Adipocyte (in vitro differentiated cells): ENCODE measurements at regions not wholly inside any gene's neighbourhood (a gene's known extent, or its start where the extent isn't known, plus 50 kb on each side); places are given as distances from the start of the nearest gene placed in this dataset.

Experiments used
- DNase-seq: peaks from one replicate; pipeline ENCODE4 v3.0.0-alpha.2; 2015; ENCODE audit warnings: low read depth
- H3K27me3 ChIP-seq: replicated peaks from 2 replicates; pipeline ENCODE4 v1.7.0; 2013; ENCODE audit warnings: mild to moderate bottlenecking, low read length, moderate library complexity; ENCODE audit not compliant: control insufficient read depth, insufficient read depth
- H3K36me3 ChIP-seq: 2 replicates; pipeline ENCODE4 v1.7.0; 2013; ENCODE audit warnings: low read length, mild to moderate bottlenecking, moderate library complexity; ENCODE audit not compliant: control insufficient read depth, insufficient read depth, severe bottlenecking
- H3K4me1 ChIP-seq: 2 replicates; pipeline ENCODE4 v1.7.0; 2013; ENCODE audit warnings: mild to moderate bottlenecking, low read length, moderate library complexity; ENCODE audit not compliant: control insufficient read depth, insufficient read depth
- H3K4me3 ChIP-seq: 2 replicates; pipeline ENCODE4 v1.7.0; 2013; ENCODE audit warnings: mild to moderate bottlenecking, low read length, moderate library complexity
- H3K9ac ChIP-seq: 2 replicates; pipeline ENCODE4 v1.7.0; 2013; ENCODE audit warnings: mild to moderate bottlenecking, low read length, moderate library complexity
- H3K9me3 ChIP-seq: 2 replicates; pipeline ENCODE4 v1.7.0; 2013; ENCODE audit warnings: mild to moderate bottlenecking, low read length, moderate library complexity; ENCODE audit not compliant: control insufficient read depth

GRCh38 chr10:118246332-118247295 lies 95.5 kb downstream of the FAM204A start:
- no peak overlapping the region for H3K9ac ChIP-seq
- peaks cover 41% of the 10 kb centered on the region for H3K27me3 ChIP-seq
- H3K4me3 ChIP-seq: no peak overlapping the region
- H3K9me3 ChIP-seq: no peaks in the 10 kb centered on the region
- DNase-seq: no peak
- no peaks in the 10 kb centered on the region for H3K36me3 ChIP-seq
- no peaks in the 10 kb centered on the region for H3K4me1 ChIP-seq

- DNase-seq: no peak
- H3K9me3 ChIP-seq: no peaks in the 10 kb centered on the region
- no peak overlapping the region for H3K4me3 ChIP-seq
- H3K36me3 ChIP-seq: no peaks in the 10 kb centered on the region
- H3K9ac ChIP-seq: no peak overlapping the region
- peaks cover 41% of the 10 kb centered on the region for H3K27me3 ChIP-seq
- peaks cover 4% of the 10 kb centered on the region for H3K4me1 ChIP-seq
Measured at GRCh38 chr10:118243907-118244306, 98.2 kb downstream of the FAM204A start.

- no peaks in the 10 kb centered on the region for H3K36me3 ChIP-seq
- no peaks in the 10 kb centered on the region for H3K9me3 ChIP-seq
- H3K27me3 ChIP-seq: peaks cover 26% of the 10 kb centered on the region
- peak; percentile 91 for DNase-seq
- peaks cover 12% of the 10 kb centered on the region for H3K4me1 ChIP-seq
- H3K9ac ChIP-seq: no peak overlapping the region
- H3K4me3 ChIP-seq: peak overlapping the region; percentile 10
Measured at GRCh38 chr10:118241229-118242137, 100.6 kb downstream of the FAM204A start.

GRCh38 chr10:118239236-118239630 lies 102.9 kb downstream of the FAM204A start:
- DNase-seq: no peak
- H3K36me3 ChIP-seq: no peaks in the 10 kb centered on the region
- H3K9ac ChIP-seq: peak overlapping the region; percentile 71
- H3K4me3 ChIP-seq: peak overlapping the region; percentile 58
- H3K27me3 ChIP-seq: peaks cover 12% of the 10 kb centered on the region
- H3K4me1 ChIP-seq: peaks cover 12% of the 10 kb centered on the region
- H3K9me3 ChIP-seq: no peaks in the 10 kb centered on the region

GRCh38 chr10:118238573-118239235 lies 103.4 kb downstream of the FAM204A start:
- peak overlapping the region; percentile 58 for H3K4me3 ChIP-seq
- no peaks in the 10 kb centered on the region for H3K36me3 ChIP-seq
- peak overlapping the region; percentile 71 for H3K9ac ChIP-seq
- peaks cover 8% of the 10 kb centered on the region for H3K27me3 ChIP-seq
- DNase-seq: peak; percentile 14
- peaks cover 12% of the 10 kb centered on the region for H3K4me1 ChIP-seq
- no peaks in the 10 kb centered on the region for H3K9me3 ChIP-seq

GRCh38 chr10:118237930-118238329 lies 104.2 kb downstream of the FAM204A start:
- Histone ChIP-seq H3K4me3 (no peak overlapping the region), H3K9ac (no peak overlapping the region), H3K36me3 (no peaks in the 10 kb centered on the region), H3K27me3 (peaks cover under 1% of the 10 kb centered on the region), H3K9me3 (no peaks in the 10 kb centered on the region), H3K4me1 (peaks cover 12% of the 10 kb centered on the region)
- no peak for DNase-seq

GRCh38 chr10:118234683-118235082 lies 107.4 kb downstream of the FAM204A start:
- Histone ChIP-seq H3K4me3 (no peak overlapping the region), H3K4me1 (peaks cover 12% of the 10 kb centered on the region), H3K36me3 (no peaks in the 10 kb centered on the region), H3K9me3 (no peaks in the 10 kb centered on the region), H3K9ac (no peak overlapping the region), H3K27me3 (peaks cover 2% of the 10 kb centered on the region)
- no peak for DNase-seq

- no peaks in the 10 kb centered on the region for H3K36me3 ChIP-seq
- H3K4me3 ChIP-seq: no peak overlapping the region
- peaks cover 13% of the 10 kb centered on the region for H3K9me3 ChIP-seq
- no peaks in the 10 kb centered on the region for H3K27me3 ChIP-seq
- no peak for DNase-seq
- no peaks in the 10 kb centered on the region for H3K4me1 ChIP-seq
- no peak overlapping the region for H3K9ac ChIP-seq
Measured at GRCh38 chr10:118220346-118220850, 121.7 kb downstream of the FAM204A start.

- Histone ChIP-seq H3K9me3 (no peaks in the 10 kb centered on the region), H3K4me1 (no peaks in the 10 kb centered on the region), H3K36me3 (no peaks in the 10 kb centered on the region), H3K9ac (no peak overlapping the region), H3K27me3 (no peaks in the 10 kb centered on the region), H3K4me3 (no peak overlapping the region)
- DNase-seq: no peak
Measured at GRCh38 chr10:118218562-118218961, 123.6 kb downstream of the FAM204A start.

GRCh38 chr10:118216571-118217170 lies 125.5 kb downstream of the FAM204A start:
- Histone ChIP-seq H3K9ac (no peak overlapping the region), H3K4me3 (no peak overlapping the region), H3K27me3 (no peaks in the 10 kb centered on the region), H3K36me3 (no peaks in the 10 kb centered on the region), H3K9me3 (no peaks in the 10 kb centered on the region), H3K4me1 (no peaks in the 10 kb centered on the region)
- DNase-seq: no peak
